Neural cell (in vitro differentiated cells): ENCODE measurements at regions not wholly inside any gene's neighbourhood (a gene's known extent, or its start where the extent isn't known, plus 50 kb on each side); places are given as distances from the start of the nearest gene placed in this dataset.

Experiments used
- CTCF ChIP-seq: fragments of 450-650 bp; IDR thresholded peaks from 2 replicates; pipeline ENCODE4 v1.5.1; 2014; ENCODE audit warnings: antibody characterized with exemption, mild to moderate bottlenecking, moderate library complexity; ENCODE audit not compliant: poor library complexity, severe bottlenecking
- EP300 ChIP-seq: fragments of 450-650 bp; conservative IDR thresholded peaks from 2 replicates; pipeline ENCODE4 v1.6.1; 2014; ENCODE audit warnings: antibody characterized with exemption, mild to moderate bottlenecking, moderate library complexity; ENCODE audit not compliant: poor library complexity, severe bottlenecking
- EZH2 ChIP-seq: fragments of 200-600, 300-800 bp; shearing (Covaris generic), sonication (generic); IDR thresholded peaks from 2 replicates; pipeline ENCODE4 v1.6.1; 2014; ENCODE audit warnings: antibody characterized with exemption, low read length, borderline replicate concordance, mild to moderate bottlenecking; ENCODE audit not compliant: insufficient read depth, poor library complexity, severe bottlenecking
- POLR2AphosphoS5 ChIP-seq: IDR thresholded peaks from 2 replicates; pipeline ENCODE4 v1.6.1; 2012
- RAD21 ChIP-seq: fragments of 450-650 bp; conservative IDR thresholded peaks from 2 replicates; pipeline ENCODE4 v1.6.1; 2014; ENCODE audit warnings: antibody characterized with exemption, mild to moderate bottlenecking, moderate library complexity
- REST ChIP-seq: IDR thresholded peaks from 2 replicates; pipeline ENCODE4 v1.6.1; 2012; ENCODE audit warnings: borderline replicate concordance
- SMC3 ChIP-seq: fragments of 450-650 bp; conservative IDR thresholded peaks from 2 replicates; pipeline ENCODE4 v1.6.1; 2014; ENCODE audit warnings: antibody characterized with exemption, mild to moderate bottlenecking, moderate library complexity; ENCODE audit not compliant: poor library complexity
- TAF1 ChIP-seq: IDR thresholded peaks from 2 replicates; pipeline ENCODE4 v1.6.1; 2012; ENCODE audit warnings: low read depth

DNA sequence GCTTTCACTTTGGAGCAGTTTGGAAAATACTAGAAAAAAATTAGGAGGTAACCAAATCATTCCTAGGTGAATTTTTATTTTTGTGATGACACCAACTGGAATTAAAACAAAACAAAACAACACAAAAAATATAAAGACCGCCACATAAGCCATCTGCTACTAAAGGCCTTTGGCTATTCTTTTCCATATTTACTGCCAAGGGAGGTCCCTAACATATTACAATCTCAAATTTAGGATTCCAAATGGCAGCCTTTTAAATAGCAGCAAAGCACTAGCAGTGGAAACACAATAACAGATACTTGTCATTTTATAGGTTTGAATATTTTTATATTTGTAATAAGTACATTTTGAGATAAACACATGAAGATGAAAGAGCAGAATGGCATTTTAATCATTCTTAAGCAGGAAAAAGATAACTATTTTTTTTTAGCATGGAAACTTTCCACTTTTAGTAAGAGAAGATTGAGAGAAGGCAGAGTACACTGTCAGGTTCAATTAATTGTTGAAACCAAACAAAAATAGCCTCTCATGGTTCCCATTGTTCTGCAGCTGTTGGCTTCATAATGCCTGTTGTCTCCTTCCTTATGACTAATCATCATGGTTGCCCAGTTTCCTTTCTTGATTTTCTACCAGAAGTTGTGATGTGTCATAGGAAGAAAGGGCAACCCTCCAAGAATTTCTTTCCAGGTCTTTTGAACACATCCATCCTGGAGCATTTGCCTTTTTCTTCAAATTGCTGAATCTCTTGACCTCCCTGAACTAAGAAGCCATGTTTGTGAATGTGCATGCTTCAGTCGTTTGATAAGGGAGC lies 219.0 kb upstream of the EMCN start:
- no peak for TF ChIP-seq EZH2
- no peak for TF ChIP-seq POLR2AphosphoS5
- TF ChIP-seq CTCF = no peak
- TF ChIP-seq RAD21 = no peak
- no peak for TF ChIP-seq TAF1
- no peak for TF ChIP-seq EP300
- TF ChIP-seq REST = no peak
- TF ChIP-seq SMC3 = no peak
